Peyer's patch (tissue), 4 donors: ENCODE measurements at regions not wholly inside any gene's neighbourhood (a gene's known extent, or its start where the extent isn't known, plus 50 kb on each side); places are given as distances from the start of the nearest gene placed in this dataset.
"Not testable (repeated sequence)": the region's sequence is repeated elsewhere in the genome, so short reads cannot be mapped to it uniquely, and the experiment has no call there.

Experiments
- DNase-seq, 3 donors: peaks; one replicate each; pipeline ENCODE4 v3.0.0-alpha.2; 2017 to 2019
- H3K27ac ChIP-seq, 4 donors: fragments of 200-600 bp; sonication (generic); one replicate each; pipeline ENCODE4 v1.5.1; 2016 to 2019
- H3K27me3 ChIP-seq, 2 donors: fragments of 200-600 bp; sonication (generic); one replicate each; pipeline ENCODE4 v1.5.1; 2019
- H3K36me3 ChIP-seq, 3 donors: fragments of 200-600 bp; sonication (generic); one replicate each; pipeline ENCODE4 v1.5.1; 2016 to 2019
- H3K4me1 ChIP-seq, 4 donors: fragments of 200-600 bp; sonication (generic); one replicate each; pipeline ENCODE4 v1.5.1; 2016 to 2019
- H3K4me3 ChIP-seq, 4 donors: fragments of 200-600 bp; sonication (generic); 1 replicate in 3 of 4; 2 replicates in 1 of 4; pipeline ENCODE4 v1.5.1; 2016 to 2019; ENCODE audit warnings: mild to moderate bottlenecking in 1 of 4
- H3K9me3 ChIP-seq, 4 donors: fragments of 200-600 bp; sonication (generic); one replicate each; pipeline ENCODE4 v1.5.1; 2016 to 2019; ENCODE audit warnings: mild to moderate bottlenecking in 1 of 4
- CTCF ChIP-seq, 6 experiments: fragments of 450-650 bp in 4 of 6; fragments of 200-600 bp in 2 of 6; sonication (generic) in 1 of 6; IDR thresholded peaks; one replicate each; pipeline ENCODE4 v1.5.1; 2017 to 2019; ENCODE audit warnings: antibody characterized with exemption in 6 of 6, mild to moderate bottlenecking in 3 of 6, moderate library complexity in 1 of 6
- POLR2A ChIP-seq, 2 donors: fragments of 450-650 bp; IDR thresholded peaks; one replicate each; pipeline ENCODE4 v1.5.1; 2017; ENCODE audit warnings: antibody characterized with exemption in 2 of 2, mild to moderate bottlenecking in 2 of 2, moderate library complexity in 2 of 2

- H3K36me3 ChIP-seq, result no peaks in the 10 kb centered on the region
- no peak overlapping the region for H3K4me3 ChIP-seq
- H3K27me3 ChIP-seq, result no peaks in the 10 kb centered on the region
- H3K27ac ChIP-seq, result no peak overlapping the region
- DNase-seq, result no peak
- H3K4me1 ChIP-seq, result no peaks in the 10 kb centered on the region
- H3K9me3 ChIP-seq, result no peaks in the 10 kb centered on the region
- TF ChIP-seq POLR2A (IDR thresholded peaks at IDR 0.05), result no peak
- TF ChIP-seq CTCF (IDR thresholded peaks at IDR 0.05), result no peak
Observed at GRCh38 chr5:125992050-125992449, 431.2 kb upstream of the GRAMD2B start.

DNA sequence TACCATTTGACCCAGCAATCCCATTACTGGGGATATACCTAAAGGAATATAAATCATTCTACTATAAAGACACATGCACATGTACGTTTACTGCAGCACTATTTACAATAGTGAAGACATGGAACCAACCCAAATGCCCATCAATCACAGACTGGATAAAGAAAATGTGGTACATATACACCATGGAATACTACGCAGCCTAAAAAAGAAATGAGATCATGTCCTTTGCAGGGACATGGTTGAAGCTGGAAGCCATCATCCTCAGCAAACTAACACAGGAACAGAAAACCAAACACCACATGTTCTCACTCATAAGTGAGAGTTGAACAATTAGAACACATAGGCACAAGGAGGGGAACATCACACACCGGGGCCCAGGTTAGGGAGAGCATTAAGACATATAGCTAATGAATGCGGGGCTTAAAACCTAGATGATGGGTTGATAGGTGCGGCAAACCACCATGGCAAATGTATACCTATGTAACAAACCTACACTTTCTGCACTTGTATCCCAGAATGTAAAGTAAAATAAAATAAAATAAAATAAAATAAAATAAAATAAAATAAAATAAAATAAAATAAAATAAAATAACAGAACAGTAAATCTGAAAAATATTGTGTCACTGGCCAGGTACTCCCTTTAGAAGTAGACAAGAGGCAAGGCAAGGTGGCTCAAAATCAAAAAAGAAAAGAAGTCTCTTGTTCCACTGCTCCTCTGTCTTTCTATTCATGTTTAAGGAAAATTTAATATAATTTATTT lies 423.8 kb upstream of the GRAMD2B start:
- not testable (repeated sequence) for H3K4me1 ChIP-seq, H3K36me3 ChIP-seq, H3K4me3 ChIP-seq, H3K27me3 ChIP-seq, DNase-seq, H3K27ac ChIP-seq, H3K9me3 ChIP-seq

GRCh38 chr5:126000507-126000906 lies 422.7 kb upstream of the GRAMD2B start:
- H3K9me3 ChIP-seq, result no peaks in the 10 kb centered on the region
- H3K4me3 ChIP-seq, result no peak overlapping the region
- DNase-seq, result no peak
- TF ChIP-seq CTCF (IDR thresholded peaks at IDR 0.05) (no peak), POLR2A (IDR thresholded peaks at IDR 0.05) (no peak)
- H3K36me3 ChIP-seq, result no peaks in the 10 kb centered on the region
- no peaks in the 10 kb centered on the region for H3K4me1 ChIP-seq
- no peak overlapping the region for H3K27ac ChIP-seq
- H3K27me3 ChIP-seq, result no peaks in the 10 kb centered on the region

- Histone ChIP-seq H3K27ac (no peak overlapping the region), H3K9me3 (no peaks in the 10 kb centered on the region), H3K36me3 (no peaks in the 10 kb centered on the region), H3K27me3 (no peaks in the 10 kb centered on the region), H3K4me1 (no peaks in the 10 kb centered on the region), H3K4me3 (no peak overlapping the region)
- no peak for TF ChIP-seq CTCF (IDR thresholded peaks at IDR 0.05)
- no peak for TF ChIP-seq POLR2A (IDR thresholded peaks at IDR 0.05)
- no peak for DNase-seq
Observed at GRCh38 chr5:126002222-126002897, 420.8 kb upstream of the GRAMD2B start.

GRCh38 chr5:126003309-126003708 lies 419.9 kb upstream of the GRAMD2B start:
- H3K4me3 ChIP-seq, result no peak overlapping the region
- no peaks in the 10 kb centered on the region for H3K36me3 ChIP-seq
- no peaks in the 10 kb centered on the region for H3K9me3 ChIP-seq
- H3K4me1 ChIP-seq, result no peaks in the 10 kb centered on the region
- H3K27ac ChIP-seq, result no peak overlapping the region
- no peak for DNase-seq
- no peaks in the 10 kb centered on the region for H3K27me3 ChIP-seq
- TF ChIP-seq POLR2A (IDR thresholded peaks at IDR 0.05), result no peak
- no peak for TF ChIP-seq CTCF (IDR thresholded peaks at IDR 0.05)

GRCh38 chr5:126004636-126005035 lies 418.6 kb upstream of the GRAMD2B start:
- Histone ChIP-seq H3K27ac (no peak overlapping the region), H3K4me3 (no peak overlapping the region), H3K4me1 (no peaks in the 10 kb centered on the region), H3K9me3 (no peaks in the 10 kb centered on the region), H3K36me3 (no peaks in the 10 kb centered on the region), H3K27me3 (no peaks in the 10 kb centered on the region)
- TF ChIP-seq CTCF (IDR thresholded peaks at IDR 0.05) (no peak), POLR2A (IDR thresholded peaks at IDR 0.05) (no peak)
- no peak for DNase-seq
